ENCODE measurements at regions not wholly inside any gene's neighbourhood (a gene's known extent, or its start where the extent isn't known, plus 50 kb on each side); places are given as distances from the start of the nearest gene placed in this dataset.

GRCh38 chr5:106241409-106241808 lies 1429.3 kb downstream of the EFNA5 start:
- POLR2A ChIA-PET = no interaction called here
- H3K4me1 ChIP-seq (ENCODE audit: control insufficient read depth in 2 of 2, insufficient read depth in 2 of 2, low read length in 2 of 2) = no peaks in the 10 kb centered on the region
- no peak overlapping the region for H2AFZ ChIP-seq (ENCODE audit: insufficient read depth, low read depth, low read length, poor library complexity, severe bottlenecking)
- CTCF ChIA-PET = no interaction called here
- no peak overlapping the region for H3K9ac ChIP-seq (ENCODE audit: low read length)
- peaks cover 0 to 7% (median 0%) of the 10 kb centered on the region in 3 donors for H3K9me3 ChIP-seq (ENCODE audit: control extremely low read depth in 1 of 3, control insufficient read depth in 2 of 3, insufficient read depth in 1 of 3, low read length in 2 of 3)
- H3K27ac ChIP-seq (ENCODE audit: low read length in 2 of 2) = no peak overlapping the region
- H3K4me3 Mint-ChIP-seq = no peak overlapping the region
- H3K9me3 Mint-ChIP-seq (ENCODE audit: insufficient read depth) = no peaks in the 10 kb centered on the region
- no peaks in the 10 kb centered on the region for H3K27me3 Mint-ChIP-seq
- no peaks in the 10 kb centered on the region for H3K79me2 ChIP-seq (ENCODE audit: control insufficient read depth, insufficient read depth, low read length)
- TF ChIP-seq, protein P1, sequence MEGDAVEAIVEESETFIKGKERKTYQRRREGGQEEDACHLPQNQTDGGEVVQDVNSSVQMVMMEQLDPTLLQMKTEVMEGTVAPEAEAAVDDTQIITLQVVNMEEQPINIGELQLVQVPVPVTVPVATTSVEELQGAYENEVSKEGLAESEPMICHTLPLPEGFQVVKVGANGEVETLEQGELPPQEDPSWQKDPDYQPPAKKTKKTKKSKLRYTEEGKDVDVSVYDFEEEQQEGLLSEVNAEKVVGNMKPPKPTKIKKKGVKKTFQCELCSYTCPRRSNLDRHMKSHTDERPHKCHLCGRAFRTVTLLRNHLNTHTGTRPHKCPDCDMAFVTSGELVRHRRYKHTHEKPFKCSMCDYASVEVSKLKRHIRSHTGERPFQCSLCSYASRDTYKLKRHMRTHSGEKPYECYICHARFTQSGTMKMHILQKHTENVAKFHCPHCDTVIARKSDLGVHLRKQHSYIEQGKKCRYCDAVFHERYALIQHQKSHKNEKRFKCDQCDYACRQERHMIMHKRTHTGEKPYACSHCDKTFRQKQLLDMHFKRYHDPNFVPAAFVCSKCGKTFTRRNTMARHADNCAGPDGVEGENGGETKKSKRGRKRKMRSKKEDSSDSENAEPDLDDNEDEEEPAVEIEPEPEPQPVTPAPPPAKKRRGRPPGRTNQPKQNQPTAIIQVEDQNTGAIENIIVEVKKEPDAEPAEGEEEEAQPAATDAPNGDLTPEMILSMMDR (IDR thresholded peaks at IDR 0.05) = no peak
- DNase-seq (no peak), ATAC-seq (ENCODE audit: low read depth) (no peak)
- no peaks in the 10 kb centered on the region for H3K27me3 ChIP-seq (replicated peaks in 1 of 4; ENCODE audit: control extremely low read depth in 1 of 4, control insufficient read depth in 3 of 4, insufficient read depth in 4 of 4, low read length in 3 of 4)
- intact Hi-C loops (cut with micrococcal nuclease) = no loop called here
- H3K4me3 ChIP-seq (ENCODE audit: control extremely low read depth in 1 of 5, extremely low read depth in 1 of 5, insufficient read depth in 1 of 5, low read depth in 2 of 5, low read length in 4 of 5) = no peak overlapping the region
- no peaks in the 10 kb centered on the region for H3K36me3 ChIP-seq (replicated peaks in 1 of 2; ENCODE audit: control extremely low read depth in 1 of 2, control insufficient read depth in 1 of 2, extremely low read depth in 1 of 2, insufficient read depth in 2 of 2, low read length in 1 of 2)
- H3K4me2 ChIP-seq (replicated peaks; ENCODE audit: low read depth, low read length, poor library complexity, severe bottlenecking) = no peak overlapping the region
- H3K4me1 Mint-ChIP-seq = no peaks in the 10 kb centered on the region
- H3K27ac Mint-ChIP-seq = no peak overlapping the region
- no peaks in the 10 kb centered on the region for H4K20me1 ChIP-seq (ENCODE audit: control insufficient read depth, insufficient read depth, low read length, poor library complexity, severe bottlenecking)

- Histone ChIP-seq H3K9me3 (ENCODE audit: control extremely low read depth in 1 of 3, control insufficient read depth in 2 of 3, insufficient read depth in 1 of 3, low read length in 2 of 3) (peaks cover 0 to 16% (median 0%) of the 10 kb centered on the region in 3 donors), H3K4me3 (ENCODE audit: control extremely low read depth in 1 of 5, extremely low read depth in 1 of 5, insufficient read depth in 1 of 5, low read depth in 2 of 5, low read length in 4 of 5) (no peak overlapping the region), H4K20me1 (ENCODE audit: control insufficient read depth, insufficient read depth, low read length, poor library complexity, severe bottlenecking) (no peaks in the 10 kb centered on the region), H2AFZ (ENCODE audit: insufficient read depth, low read depth, low read length, poor library complexity, severe bottlenecking) (no peak overlapping the region), H3K4me1 (ENCODE audit: control insufficient read depth in 2 of 2, insufficient read depth in 2 of 2, low read length in 2 of 2) (no peaks in the 10 kb centered on the region), H3K27me3 (replicated peaks in 1 of 4; ENCODE audit: control extremely low read depth in 1 of 4, control insufficient read depth in 3 of 4, insufficient read depth in 4 of 4, low read length in 3 of 4) (no peaks in the 10 kb centered on the region), H3K36me3 (replicated peaks in 1 of 2; ENCODE audit: control extremely low read depth in 1 of 2, control insufficient read depth in 1 of 2, extremely low read depth in 1 of 2, insufficient read depth in 2 of 2, low read length in 1 of 2) (no peaks in the 10 kb centered on the region), H3K4me2 (replicated peaks; ENCODE audit: low read depth, low read length, poor library complexity, severe bottlenecking) (no peak overlapping the region), H3K79me2 (ENCODE audit: control insufficient read depth, insufficient read depth, low read length) (no peaks in the 10 kb centered on the region), H3K9ac (ENCODE audit: low read length) (no peak overlapping the region), H3K27ac (ENCODE audit: low read length in 2 of 2) (no peak overlapping the region)
- intact Hi-C loops (cut with micrococcal nuclease) = no loop called here
- POLR2A ChIA-PET = no interaction called here
- no peak for ATAC-seq (ENCODE audit: low read depth)
- CTCF ChIA-PET = no interaction called here
- H3K9me3 Mint-ChIP-seq (ENCODE audit: insufficient read depth) = peaks cover 2% of the 10 kb centered on the region
- TF ChIP-seq, protein P1 (IDR thresholded peaks at IDR 0.05) = no peak
- no peak for DNase-seq
- no peak overlapping the region for H3K27ac Mint-ChIP-seq
- H3K27me3 Mint-ChIP-seq = no peaks in the 10 kb centered on the region
- H3K4me3 Mint-ChIP-seq = no peak overlapping the region
- no peaks in the 10 kb centered on the region for H3K4me1 Mint-ChIP-seq
- WGBS (ENCODE audit: insufficient coverage) = 96% methylated on average over 20 of the region's 25 CpGs
Measured at GRCh38 chr5:106205916-106206571, 1464.7 kb downstream of the EFNA5 start.
